Neural progenitor cell (in vitro differentiated cells): ENCODE measurements at regions not wholly inside any gene's neighbourhood (a gene's known extent, or its start where the extent isn't known, plus 50 kb on each side); places are given as distances from the start of the nearest gene placed in this dataset.

Experiments used
- DNase-seq: peaks from one replicate; pipeline ENCODE4 v3.0.0-alpha.2; 2016; ENCODE audit warnings: low spot score
- H2AFZ ChIP-seq: fragments of 200-600 bp; sonication (generic); replicated peaks from 2 replicates; pipeline ENCODE4 v1.6.1; 2016; ENCODE audit warnings: antibody characterized with exemption
- H3F3A ChIP-seq: fragments of 200-600 bp; sonication (generic); 2 replicates; pipeline ENCODE4 v1.6.1; 2016; ENCODE audit warnings: antibody characterized with exemption, low read depth
- H3K27ac ChIP-seq: fragments of 200-600 bp; sonication (generic); 2 replicates; pipeline ENCODE4 v1.5.1; 2016; ENCODE audit warnings: mild to moderate bottlenecking
- H3K27me3 ChIP-seq: fragments of 200-600 bp; sonication (generic); 2 replicates; pipeline ENCODE4 v1.6.1; 2016; ENCODE audit warnings: mild to moderate bottlenecking, moderate library complexity
- H3K36me3 ChIP-seq: fragments of 200-600 bp; sonication (generic); 2 replicates; pipeline ENCODE4 v1.5.1; 2016
- H3K4me1 ChIP-seq: fragments of 200-600 bp; sonication (generic); 2 replicates; pipeline ENCODE4 v1.6.1; 2016; ENCODE audit warnings: mixed run types
- H3K4me2 ChIP-seq: fragments of 200-600 bp; sonication (generic); 2 replicates; pipeline ENCODE4 v1.6.1; 2016
- H3K4me3 ChIP-seq: fragments of 200-600 bp; sonication (generic); 2 replicates; pipeline ENCODE4 v1.5.1; 2016
- H3K79me2 ChIP-seq: fragments of 200-600 bp; sonication (generic); 2 replicates; pipeline ENCODE4 v1.6.1; 2016; ENCODE audit warnings: low read depth
- H3K9ac ChIP-seq: fragments of 200-600 bp; sonication (generic); 2 replicates; pipeline ENCODE4 v1.6.1; 2016
- H3K9me3 ChIP-seq: fragments of 200-600 bp; sonication (generic); 2 replicates; pipeline ENCODE4 v1.5.1; 2016; ENCODE audit warnings: low read depth
- H4K20me1 ChIP-seq: fragments of 200-600 bp; sonication (generic); 2 replicates; pipeline ENCODE4 v1.6.1; 2016; ENCODE audit warnings: low read depth
- H3K27ac Mint-ChIP-seq: 3 replicates; pipeline ENCODE4 v1.8.0; 2021; ENCODE audit warnings: mixed read lengths
- H3K27me3 Mint-ChIP-seq: 2 replicates; pipeline ENCODE4 v1.8.0; 2022; ENCODE audit warnings: low read depth, mild to moderate bottlenecking, inconsistent platforms, moderate library complexity, mixed read lengths; ENCODE audit not compliant: insufficient read depth
- H3K36me3 Mint-ChIP-seq: 3 replicates; pipeline ENCODE4 v1.8.0; 2021; ENCODE audit warnings: mixed read lengths
- H3K4me1 Mint-ChIP-seq: 3 replicates; pipeline ENCODE4 v1.8.0; 2021; ENCODE audit warnings: mixed read lengths
- H3K4me3 Mint-ChIP-seq: 3 replicates; pipeline ENCODE4 v1.8.0; 2021; ENCODE audit warnings: mild to moderate bottlenecking, moderate library complexity, mixed read lengths
- H3K9me3 Mint-ChIP-seq: 3 replicates; pipeline ENCODE4 v1.8.0; 2020; ENCODE audit warnings: mixed read lengths
- CTCF ChIP-seq: fragments of 200-600 bp; sonication (generic); IDR thresholded peaks from 2 replicates; pipeline ENCODE4 v1.5.1; 2017; ENCODE audit warnings: antibody characterized with exemption, mild to moderate bottlenecking
- EZH2 ChIP-seq: fragments of 200-600 bp; sonication (generic); IDR thresholded peaks from 2 replicates; pipeline ENCODE4 v1.6.1; 2017; ENCODE audit warnings: antibody characterized with exemption, mild to moderate bottlenecking, moderate library complexity
- EZH2phosphoT487 ChIP-seq: fragments of 200-600 bp; sonication (generic); IDR thresholded peaks from 2 replicates; pipeline ENCODE4 v1.6.1; 2017; ENCODE audit warnings: antibody characterized with exemption

GRCh38 chr7:65247491-65247890 lies 126.2 kb upstream of the ZNF92 start:
- Histone ChIP-seq H3K27me3 (peaks cover 5% of the 10 kb centered on the region), H3F3A (peaks cover 18% of the 10 kb centered on the region), H3K79me2 (no peaks in the 10 kb centered on the region), H3K27ac (no peak overlapping the region), H4K20me1 (no peaks in the 10 kb centered on the region), H3K9me3 (no peaks in the 10 kb centered on the region), H3K4me2 (no peak overlapping the region), H3K4me1 (peaks cover 4% of the 10 kb centered on the region), H3K36me3 (no peaks in the 10 kb centered on the region), H3K9ac (no peak overlapping the region), H3K4me3 (no peak overlapping the region), H2AFZ (no peak overlapping the region)
- no peak for DNase-seq
- Mint-ChIP-seq H3K27ac (no peak overlapping the region), H3K36me3 (no peaks in the 10 kb centered on the region), H3K4me1 (peaks cover 14% of the 10 kb centered on the region), H3K9me3 (no peaks in the 10 kb centered on the region), H3K4me3 (no peak overlapping the region), H3K27me3 (peaks cover 9% of the 10 kb centered on the region)
- TF ChIP-seq EZH2 (no peak), EZH2phosphoT487 (no peak), CTCF (no peak)

- Mint-ChIP-seq H3K36me3 (no peaks in the 10 kb centered on the region), H3K27ac (no peak overlapping the region), H3K27me3 (peaks cover 9% of the 10 kb centered on the region), H3K4me3 (peak overlapping the region; percentile 84), H3K4me1 (peaks cover 10% of the 10 kb centered on the region), H3K9me3 (no peaks in the 10 kb centered on the region)
- Histone ChIP-seq H3K4me1 (peaks cover 7% of the 10 kb centered on the region), H3K9me3 (no peaks in the 10 kb centered on the region), H3K27ac (no peak overlapping the region), H3K27me3 (peaks cover 33% of the 10 kb centered on the region), H3K4me3 (peak overlapping the region; percentile 74), H4K20me1 (no peaks in the 10 kb centered on the region), H3F3A (no peaks in the 10 kb centered on the region), H3K79me2 (no peaks in the 10 kb centered on the region), H2AFZ (peak overlapping the region; percentile 97), H3K36me3 (no peaks in the 10 kb centered on the region), H3K9ac (no peak overlapping the region), H3K4me2 (peak overlapping the region; percentile 84)
- peak; percentile 82 for DNase-seq
- TF ChIP-seq CTCF, result peak; percentile 28
- no peak for TF ChIP-seq EZH2
- no peak for TF ChIP-seq EZH2phosphoT487
Observed at GRCh38 chr7:65239707-65240352, 133.8 kb upstream of the ZNF92 start.

- no peaks in the 10 kb centered on the region for H3K79me2 ChIP-seq
Observed at GRCh38 chr7:65239324-65239706, 134.3 kb upstream of the ZNF92 start.

More at GRCh38 chr7:65239324-65239706, 134.3 kb upstream of the ZNF92 start:
- H4K20me1 ChIP-seq, result no peaks in the 10 kb centered on the region
- H3K9me3 ChIP-seq, result no peaks in the 10 kb centered on the region
- Mint-ChIP-seq H3K27me3 (peaks cover 9% of the 10 kb centered on the region), H3K9me3 (no peaks in the 10 kb centered on the region), H3K36me3 (no peaks in the 10 kb centered on the region), H3K27ac (no peak overlapping the region), H3K4me3 (peak overlapping the region; percentile 78), H3K4me1 (peaks cover 10% of the 10 kb centered on the region)
- H3K27ac ChIP-seq, result no peak overlapping the region
- peak overlapping the region; percentile 97 for H2AFZ ChIP-seq
- H3K36me3 ChIP-seq, result no peaks in the 10 kb centered on the region
- peak overlapping the region; percentile 84 for H3K4me2 ChIP-seq
- peaks cover 7% of the 10 kb centered on the region for H3K4me1 ChIP-seq
- TF ChIP-seq EZH2phosphoT487, result no peak
- no peak for TF ChIP-seq EZH2
- no peak for TF ChIP-seq CTCF
- peaks cover 33% of the 10 kb centered on the region for H3K27me3 ChIP-seq
- DNase-seq, result no peak
- H3F3A ChIP-seq, result no peaks in the 10 kb centered on the region
- no peak overlapping the region for H3K9ac ChIP-seq
- H3K4me3 ChIP-seq, result peak overlapping the region; percentile 74
